T47D (cell line): ENCODE measurements at regions not wholly inside any gene's neighbourhood (a gene's known extent, or its start where the extent isn't known, plus 50 kb on each side); places are given as distances from the start of the nearest gene placed in this dataset.

ENCODE experiments used
- DNase-seq, 2 experiments: peaks; one replicate each; pipeline versions ENCODE4 v3.0.0 to v3.0.0-alpha.2; 2011 to 2012; ENCODE audit warnings: low read depth in 1 of 2, low spot score in 1 of 2
- JUND ChIP-seq: IDR thresholded peaks from 2 replicates; pipeline ENCODE4 v1.6.1; 2012; ENCODE audit warnings: low read depth
- in situ Hi-C: cut with HindIII; loops from 2 replicates; pipeline ENCODE4 v1.10.0; 2016; ENCODE audit warnings: low sequenced_read_pairs, low pct_unique_long_range_greater_than_20kb

GRCh38 chr21:28380241-28380640, 612.4 kb downstream of the LTN1 start:
- in situ Hi-C loops: no loop called here
- no peak for DNase-seq
- no peak for TF ChIP-seq JUND

- TF ChIP-seq JUND: no peak
- in situ Hi-C loops: no loop called here
- no peak for DNase-seq
Observed at GRCh38 chr21:28378026-28378425, 614.7 kb downstream of the LTN1 start.

- in situ Hi-C loops: no loop called here
- TF ChIP-seq JUND: no peak
- DNase-seq: no peak
Observed at GRCh38 chr21:28375708-28376385, 616.8 kb downstream of the LTN1 start.

- DNase-seq: no peak
- TF ChIP-seq JUND: no peak
Observed at GRCh38 chr21:28374881-28375280, 617.8 kb downstream of the LTN1 start.

GRCh38 chr21:28371713-28372112, 621.0 kb downstream of the LTN1 start:
- in situ Hi-C loops: no loop called here
- no peak for TF ChIP-seq JUND
- DNase-seq: no peak

More at GRCh38 chr21:28374881-28375280, 617.8 kb downstream of the LTN1 start:
- in situ Hi-C loops: no loop called here

- DNase-seq: no peak
- in situ Hi-C loops: no loop called here
Observed at GRCh38 chr21:28359300-28359699, 633.4 kb downstream of the LTN1 start.

GRCh38 chr21:28358702-28359101, 634.0 kb downstream of the LTN1 start:
- in situ Hi-C loops: no loop called here
- no peak for DNase-seq
- TF ChIP-seq JUND: no peak

More at GRCh38 chr21:28359300-28359699, 633.4 kb downstream of the LTN1 start:
- TF ChIP-seq JUND: no peak

- in situ Hi-C loops: no loop called here
- no peak for TF ChIP-seq JUND
- no peak for DNase-seq
Observed at GRCh38 chr21:28358170-28358569, 634.5 kb downstream of the LTN1 start.

GRCh38 chr21:28357743-28358142, 634.9 kb downstream of the LTN1 start:
- no peak for TF ChIP-seq JUND
- no peak for DNase-seq
- in situ Hi-C loops: no loop called here

- in situ Hi-C loops: no loop called here
- TF ChIP-seq JUND: no peak
- DNase-seq: no peak
Observed at GRCh38 chr21:28356422-28356821, 636.3 kb downstream of the LTN1 start.

GRCh38 chr21:28345934-28346333, 646.7 kb downstream of the LTN1 start:
- in situ Hi-C loops: no loop called here
- DNase-seq: no peak
- TF ChIP-seq JUND: no peak

GRCh38 chr21:28344985-28345384, 647.7 kb downstream of the LTN1 start:
- no peak for TF ChIP-seq JUND
- DNase-seq: no peak
- in situ Hi-C loops: no loop called here

GRCh38 chr21:28342212-28342810, 650.4 kb downstream of the LTN1 start:
- in situ Hi-C loops: no loop called here
- no peak for DNase-seq
- TF ChIP-seq JUND: no peak

GRCh38 chr21:28339403-28339802, 653.3 kb downstream of the LTN1 start:
- no peak for TF ChIP-seq JUND

More at GRCh38 chr21:28339403-28339802, 653.3 kb downstream of the LTN1 start:
- in situ Hi-C loops: no loop called here
- DNase-seq: no peak
